Activated T-cell treated with anti-CD3 and anti-CD28 coated beads for 48 hours (primary cell): ENCODE measurements at regions not wholly inside any gene's neighbourhood (a gene's known extent, or its start where the extent isn't known, plus 50 kb on each side); places are given as distances from the start of the nearest gene placed in this dataset.

Source experiments
- DNase-seq: peaks from one replicate; pipeline ENCODE4 v3.0.0-alpha.2; 2020; ENCODE audit warnings: low read depth

DNA sequence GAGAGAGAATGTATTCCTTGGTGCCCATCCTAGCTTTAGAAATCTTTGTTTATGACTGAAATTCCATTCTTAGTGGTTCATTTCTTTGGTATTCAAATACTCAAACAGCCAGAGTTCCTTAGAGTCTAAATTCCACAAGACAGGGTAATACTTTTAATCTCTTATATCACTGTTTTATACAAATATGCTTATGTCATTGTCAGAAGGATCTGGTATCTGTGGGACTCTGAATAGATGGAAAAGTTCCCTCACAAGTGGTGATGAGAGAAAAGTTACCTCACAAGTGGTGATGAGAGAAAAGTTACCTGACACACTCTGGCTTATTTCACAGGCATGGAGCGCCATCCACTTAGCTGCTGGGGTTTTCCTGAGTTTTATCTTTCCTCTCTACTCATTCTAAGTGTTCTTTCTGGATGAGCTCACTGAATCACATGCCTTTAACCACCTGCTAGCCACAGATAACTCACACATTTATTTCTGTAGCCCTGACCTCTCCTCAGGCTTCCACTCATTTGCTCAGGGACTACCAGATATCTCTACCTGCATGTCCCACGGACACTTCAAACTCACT, 784.0 kb downstream of the SUGCT start:
- no peak for DNase-seq

DNA sequence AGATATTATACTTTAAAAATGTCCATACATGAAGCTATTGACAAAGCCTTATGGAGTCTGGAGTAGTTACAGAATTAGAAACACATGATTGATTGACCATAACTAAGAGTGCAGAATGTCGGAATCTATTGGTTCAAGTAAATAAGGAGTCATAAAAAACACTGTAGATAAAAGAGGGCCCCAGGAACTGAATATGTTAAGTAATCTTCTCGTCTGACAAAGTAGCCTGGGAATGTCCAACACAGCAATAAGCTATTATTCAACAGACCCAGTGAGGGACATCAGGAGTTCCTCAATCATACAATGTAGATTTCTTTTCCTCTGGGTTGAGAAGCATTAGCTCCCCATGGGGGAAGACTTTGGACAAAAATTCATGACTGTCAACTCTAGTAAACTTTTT, 782.0 kb downstream of the SUGCT start:
- DNase-seq: no peak

DNA sequence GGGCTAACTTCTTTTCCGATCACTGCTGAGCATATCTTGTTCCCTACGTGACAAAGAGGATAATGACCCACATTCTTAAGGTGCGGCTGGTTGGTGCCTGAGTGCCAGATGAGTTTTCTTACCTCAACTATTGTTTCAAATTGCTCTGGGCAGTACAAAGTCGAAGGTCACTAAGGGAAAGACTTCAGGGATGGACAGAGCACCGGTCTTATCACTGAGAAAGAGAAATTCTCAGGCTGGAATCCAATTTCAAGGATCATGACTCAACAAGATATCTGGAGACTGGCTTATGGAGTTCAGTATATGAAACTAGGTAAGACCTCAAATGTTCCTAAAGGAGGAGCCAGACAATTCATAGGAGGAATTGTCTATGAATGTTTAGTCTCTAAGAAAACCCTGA, 780.3 kb downstream of the SUGCT start:
- DNase-seq: no peak
